ENCODE measurements at regions not wholly inside any gene's neighbourhood (a gene's known extent, or its start where the extent isn't known, plus 50 kb on each side); places are given as distances from the start of the nearest gene placed in this dataset.

GRCh38 chr1:173418107-173418985, 58.8 kb upstream of the PRDX6 start:
- in situ Hi-C loops (cut with HindIII; ENCODE audit: low sequenced_read_pairs), result no loop called here

- in situ Hi-C loops (cut with HindIII; ENCODE audit: low sequenced_read_pairs), result loop anchor here (5.0 kb wide), 2 partner anchors 68 to 103 kb away; no protein-coding TSS in a partner anchor
Observed at GRCh38 chr1:173420330-173420806, 56.8 kb upstream of the PRDX6 start.

- in situ Hi-C loops (cut with HindIII; ENCODE audit: low sequenced_read_pairs), result loop anchor here (5.0 kb wide), 2 partner anchors 69 to 104 kb away; no protein-coding TSS in a partner anchor
Observed at GRCh38 chr1:173421286-173421685, 55.8 kb upstream of the PRDX6 start.

GRCh38 chr1:173421789-173422188, 55.3 kb upstream of the PRDX6 start:
- in situ Hi-C loops (cut with HindIII; ENCODE audit: low sequenced_read_pairs), result loop anchor here (5.0 kb wide), 2 partner anchors 69 to 104 kb away; no protein-coding TSS in a partner anchor

- in situ Hi-C loops (cut with HindIII; ENCODE audit: low sequenced_read_pairs), result loop anchor here (5.0 kb wide), 2 partner anchors 70 to 105 kb away; no protein-coding TSS in a partner anchor
Observed at GRCh38 chr1:173422456-173422976, 54.6 kb upstream of the PRDX6 start.

- in situ Hi-C loops (cut with HindIII; ENCODE audit: low sequenced_read_pairs), result loop anchor here (5.0 kb wide), 2 partner anchors 71 to 106 kb away; no protein-coding TSS in a partner anchor
Observed at GRCh38 chr1:173423291-173423690, 53.8 kb upstream of the PRDX6 start.

GRCh38 chr1:173424143-173424542, 53.0 kb upstream of the PRDX6 start:
- in situ Hi-C loops (cut with HindIII; ENCODE audit: low sequenced_read_pairs), result loop anchor here (5.0 kb wide), 2 partner anchors 72 to 107 kb away; no protein-coding TSS in a partner anchor

GRCh38 chr1:173424782-173425407, 52.2 kb upstream of the PRDX6 start:
- in situ Hi-C loops (cut with HindIII; ENCODE audit: low sequenced_read_pairs), result loop anchor here (5.0 kb wide), 2 partner anchors 73 to 108 kb away; no protein-coding TSS in a partner anchor

- in situ Hi-C loops (cut with HindIII; ENCODE audit: low sequenced_read_pairs), result no loop called here
Observed at GRCh38 chr1:173426057-173426456, 51.1 kb upstream of the PRDX6 start.

- in situ Hi-C loops (cut with HindIII; ENCODE audit: low sequenced_read_pairs), result no loop called here
Observed at GRCh38 chr1:173427146-173428054, 49.7 kb upstream of the PRDX6 start.
